Coronary artery (tissue), 2 donors: ENCODE measurements at regions not wholly inside any gene's neighbourhood (a gene's known extent, or its start where the extent isn't known, plus 50 kb on each side); places are given as distances from the start of the nearest gene placed in this dataset.

Source experiments
- DNase-seq: peaks from one replicate; pipeline ENCODE4 v3.0.0-alpha.2; 2017; ENCODE audit warnings: low spot score
- H3K27ac ChIP-seq, 2 donors: fragments of 200-600 bp; sonication (generic); one replicate each; pipeline ENCODE4 v1.5.1; 2016 to 2019
- H3K4me3 ChIP-seq: fragments of 200-600 bp; sonication (generic); 2 replicates; pipeline ENCODE4 v1.5.1; 2016; ENCODE audit warnings: mild to moderate bottlenecking, moderate library complexity
- TF ChIP-seq, protein P1 (sequence below): fragments of 200-600 bp; sonication (generic); IDR thresholded peaks from one replicate; pipeline ENCODE4 v1.5.1; 2019; ENCODE audit warnings: antibody characterized with exemption

DNA sequence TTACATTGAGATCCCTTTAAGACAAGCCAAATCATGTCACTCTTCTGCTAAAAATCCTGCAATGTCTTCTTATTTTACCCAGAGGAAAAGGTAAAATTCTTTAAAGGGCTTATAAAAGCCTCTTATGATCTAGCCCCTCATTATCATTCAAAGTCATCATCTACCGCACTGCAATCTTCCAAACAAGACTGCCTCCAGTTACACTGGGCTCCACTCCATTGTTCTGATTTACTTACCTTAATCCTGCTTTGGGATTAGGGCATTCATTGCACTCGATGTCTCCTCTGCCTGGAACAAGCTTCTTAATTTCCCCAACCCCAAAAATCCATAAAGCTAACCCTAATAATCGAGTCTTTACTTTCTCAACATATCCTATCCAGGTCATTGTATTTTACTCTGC, 269.1 kb downstream of the PCDH18 start:
- Histone ChIP-seq H3K27ac (no peak overlapping the region), H3K4me3 (no peak overlapping the region)
- DNase-seq, result no peak
- TF ChIP-seq, protein P1, sequence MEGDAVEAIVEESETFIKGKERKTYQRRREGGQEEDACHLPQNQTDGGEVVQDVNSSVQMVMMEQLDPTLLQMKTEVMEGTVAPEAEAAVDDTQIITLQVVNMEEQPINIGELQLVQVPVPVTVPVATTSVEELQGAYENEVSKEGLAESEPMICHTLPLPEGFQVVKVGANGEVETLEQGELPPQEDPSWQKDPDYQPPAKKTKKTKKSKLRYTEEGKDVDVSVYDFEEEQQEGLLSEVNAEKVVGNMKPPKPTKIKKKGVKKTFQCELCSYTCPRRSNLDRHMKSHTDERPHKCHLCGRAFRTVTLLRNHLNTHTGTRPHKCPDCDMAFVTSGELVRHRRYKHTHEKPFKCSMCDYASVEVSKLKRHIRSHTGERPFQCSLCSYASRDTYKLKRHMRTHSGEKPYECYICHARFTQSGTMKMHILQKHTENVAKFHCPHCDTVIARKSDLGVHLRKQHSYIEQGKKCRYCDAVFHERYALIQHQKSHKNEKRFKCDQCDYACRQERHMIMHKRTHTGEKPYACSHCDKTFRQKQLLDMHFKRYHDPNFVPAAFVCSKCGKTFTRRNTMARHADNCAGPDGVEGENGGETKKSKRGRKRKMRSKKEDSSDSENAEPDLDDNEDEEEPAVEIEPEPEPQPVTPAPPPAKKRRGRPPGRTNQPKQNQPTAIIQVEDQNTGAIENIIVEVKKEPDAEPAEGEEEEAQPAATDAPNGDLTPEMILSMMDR, result no peak

DNA sequence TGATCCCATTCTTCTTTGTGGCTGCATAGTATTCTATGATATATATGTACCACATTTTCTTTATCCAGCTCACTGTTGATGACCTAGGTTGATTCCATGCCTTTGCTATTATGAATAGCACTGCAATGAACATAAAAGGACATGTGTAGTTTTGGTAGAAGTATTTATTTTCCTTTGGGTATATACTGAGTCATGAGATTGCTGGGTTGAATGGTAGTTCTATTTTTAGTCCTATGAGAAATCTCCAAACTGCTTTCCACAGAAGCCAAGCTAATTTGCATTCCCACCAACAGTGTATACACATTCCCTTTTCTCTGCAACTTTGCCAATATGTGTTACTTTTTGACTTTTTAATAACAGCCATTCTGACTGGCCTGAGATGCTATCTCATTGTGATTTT, 278.3 kb downstream of the PCDH18 start:
- TF ChIP-seq, protein P1, result no peak
- Histone ChIP-seq H3K4me3 (no peak overlapping the region), H3K27ac (no peak overlapping the region)
- no peak for DNase-seq

DNA sequence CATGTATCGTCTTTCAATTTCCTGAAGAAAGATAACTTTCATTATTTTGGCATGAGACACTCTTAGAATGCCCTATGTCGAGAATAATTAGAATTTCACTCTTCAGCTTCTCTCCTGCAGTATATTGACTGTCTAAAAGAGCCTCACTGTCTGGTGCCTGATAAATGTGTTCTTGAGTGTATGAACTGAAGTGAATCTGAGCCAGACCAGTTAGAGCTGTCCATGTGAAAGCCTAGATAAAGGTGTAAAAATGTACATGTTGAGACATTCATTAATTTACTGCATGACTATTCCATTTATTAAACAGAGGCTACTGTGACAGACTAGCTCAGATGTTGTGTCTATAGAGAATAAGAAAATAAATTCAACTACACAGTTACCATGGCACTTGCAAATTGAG, 283.2 kb downstream of the PCDH18 start:
- DNase-seq, result no peak
- Histone ChIP-seq H3K27ac (no peak overlapping the region), H3K4me3 (no peak overlapping the region)
- TF ChIP-seq, protein P1, result no peak

DNA sequence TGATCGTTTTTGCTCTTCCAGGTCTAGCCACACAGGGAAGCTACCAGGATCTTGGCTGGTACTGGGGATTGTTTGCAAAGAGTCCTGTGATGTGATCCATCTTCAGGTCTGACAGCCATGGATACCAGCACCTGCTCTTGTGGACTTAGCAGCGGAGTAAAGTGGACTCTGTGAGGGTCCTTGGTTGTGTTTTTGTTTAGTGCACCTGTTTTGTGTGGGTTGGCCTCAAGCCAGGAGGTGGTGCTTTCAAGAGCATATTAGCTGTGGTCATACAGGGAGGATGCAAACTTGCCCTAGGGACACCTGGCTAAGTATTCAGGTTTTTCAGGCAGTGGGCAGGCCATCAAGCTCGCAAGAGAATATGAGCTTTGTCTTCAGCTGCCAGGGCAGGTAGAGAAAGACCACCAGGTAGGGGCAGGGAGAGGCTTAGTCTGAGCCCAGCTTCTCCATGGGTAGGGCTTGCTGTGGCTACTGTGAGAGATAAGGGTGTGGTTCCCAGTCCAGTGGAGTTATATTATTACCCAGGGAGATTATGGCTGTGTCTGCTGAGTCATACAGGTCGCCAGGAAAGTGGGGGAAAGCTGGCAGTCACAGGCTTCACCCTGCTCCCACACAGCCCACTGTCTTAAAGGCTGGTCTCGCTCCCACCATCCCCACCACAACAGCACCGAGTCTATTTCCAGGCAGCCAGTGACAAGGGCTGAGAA, 293.7 kb downstream of the PCDH18 start:
- TF ChIP-seq, protein P1, result no peak
- Histone ChIP-seq H3K4me3 (no peak overlapping the region), H3K27ac (no peak overlapping the region)
- no peak for DNase-seq

DNA sequence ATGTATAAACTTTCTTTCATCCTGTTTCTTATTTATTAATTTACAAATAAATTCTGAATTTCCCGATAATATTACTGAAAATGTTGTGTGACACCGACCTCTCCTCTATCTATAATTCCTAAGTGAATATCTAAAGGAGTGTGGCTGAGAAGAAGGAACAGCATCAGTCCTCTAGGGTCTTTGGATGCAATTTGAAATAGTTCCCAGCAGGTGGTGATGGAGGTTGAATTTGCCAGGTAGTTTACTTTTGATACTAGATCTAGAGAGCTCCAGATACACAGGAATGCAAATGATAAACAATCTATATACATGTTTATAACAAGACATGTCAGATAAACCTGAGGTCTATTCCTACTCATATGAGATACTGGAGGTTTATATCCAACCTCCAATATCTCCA, 305.4 kb downstream of the PCDH18 start:
- DNase-seq, result no peak
- H3K27ac ChIP-seq, result no peak overlapping the region
- no peak overlapping the region for H3K4me3 ChIP-seq
- TF ChIP-seq, protein P1, result no peak

DNA sequence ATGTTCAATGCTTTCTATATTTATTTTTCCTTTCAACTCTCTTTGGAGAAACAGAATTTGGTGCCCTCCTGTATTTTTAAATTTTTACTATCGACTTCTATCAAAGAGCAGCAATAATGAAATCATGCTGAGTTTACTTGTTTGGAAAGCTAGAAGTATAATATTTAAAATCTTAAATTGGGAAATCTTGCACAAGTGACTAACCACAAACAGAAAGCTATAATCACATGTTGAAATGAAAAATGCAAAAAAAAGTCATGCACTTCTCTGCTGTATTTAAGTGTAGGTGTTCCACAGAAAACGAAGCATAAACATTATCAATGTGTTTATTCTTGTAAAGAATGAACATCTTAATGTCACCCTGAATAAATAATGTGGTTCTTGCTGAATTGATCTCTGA, 306.1 kb downstream of the PCDH18 start:
- DNase-seq, result no peak
- TF ChIP-seq, protein P1, result no peak
- Histone ChIP-seq H3K27ac (no peak overlapping the region), H3K4me3 (no peak overlapping the region)

DNA sequence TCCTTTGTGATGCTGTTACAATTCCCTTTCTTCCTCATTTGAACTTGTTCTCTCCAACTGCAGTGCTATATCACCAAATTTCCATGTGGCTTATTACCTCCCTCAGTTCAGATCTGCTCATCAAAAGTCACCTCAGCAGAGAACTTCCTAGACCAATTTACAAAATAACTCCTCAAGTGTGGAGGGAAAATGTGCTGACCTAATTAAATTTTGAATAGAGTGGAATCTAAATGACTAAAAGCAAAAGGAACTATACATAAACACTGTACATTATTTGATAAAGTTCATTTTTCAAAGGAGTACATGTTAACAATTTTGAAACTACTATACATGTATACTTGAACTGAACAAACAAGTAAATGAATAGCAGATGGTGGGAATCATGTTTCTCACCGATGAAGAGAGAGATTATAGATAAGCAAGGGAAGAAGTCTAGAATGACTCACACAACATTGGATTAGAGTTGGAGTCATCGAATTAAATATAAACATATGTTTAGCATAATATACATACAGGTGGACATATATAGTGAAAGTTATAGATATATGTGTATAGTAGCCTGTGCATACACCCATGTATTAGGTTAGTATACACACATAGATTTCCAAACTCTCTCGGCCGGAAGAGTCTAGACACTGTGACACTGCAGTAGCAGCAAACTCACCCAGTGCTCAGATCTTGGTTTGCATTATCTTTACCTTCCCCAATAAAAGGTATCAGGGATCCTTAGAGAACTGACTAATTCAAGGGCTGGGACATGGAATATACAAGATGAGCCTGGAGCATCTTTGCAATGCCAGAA, 318.7 kb downstream of the PCDH18 start:
- DNase-seq, result no peak
- Histone ChIP-seq H3K4me3 (no peak overlapping the region), H3K27ac (no peak overlapping the region)
- TF ChIP-seq, protein P1, result no peak
